ENCODE measurements at regions not wholly inside any gene's neighbourhood (a gene's known extent, or its start where the extent isn't known, plus 50 kb on each side); places are given as distances from the start of the nearest gene placed in this dataset.

GRCh38 chr5:3190433-3190832, 405.2 kb upstream of the IRX1 start:
- intact Hi-C loops (cut with DNase I): no loop called here
- no peak for DNase-seq (ENCODE audit: low spot score)
- Histone ChIP-seq H3K4me1 (replicated peaks) (no peaks in the 10 kb centered on the region), H3K27me3 (replicated peaks; ENCODE audit: insufficient read depth) (peaks cover 3% of the 10 kb centered on the region), H3K4me3 (no peak overlapping the region), H3K27ac (no peak overlapping the region), H3K36me3 (no peaks in the 10 kb centered on the region), H3K9me3 (no peaks in the 10 kb centered on the region)
- no peak for TF ChIP-seq POLR2AphosphoS5 (IDR thresholded peaks at IDR 0.05)
- no peak for TF ChIP-seq CTCF (IDR thresholded peaks at IDR 0.05)
- TF ChIP-seq POLR2A (IDR thresholded peaks at IDR 0.05): no peak
- WGBS: 43% methylated on average over 1 of the region's 1 CpG

- 71% methylated on average over 28 of the region's 28 CpGs for WGBS
- no peaks in the 10 kb centered on the region for H3K36me3 ChIP-seq
- H3K27me3 ChIP-seq (replicated peaks; ENCODE audit: insufficient read depth): no peaks in the 10 kb centered on the region
- no peak for TF ChIP-seq CTCF (IDR thresholded peaks at IDR 0.05)
- TF ChIP-seq POLR2AphosphoS5 (IDR thresholded peaks at IDR 0.05): no peak
- TF ChIP-seq POLR2A (IDR thresholded peaks at IDR 0.05): no peak
- no peak overlapping the region for H3K27ac ChIP-seq
- H3K4me3 ChIP-seq: no peak overlapping the region
- H3K9me3 ChIP-seq: no peaks in the 10 kb centered on the region
- intact Hi-C loops (cut with DNase I): no loop called here
- no peaks in the 10 kb centered on the region for H3K4me1 ChIP-seq (replicated peaks)
- no peak for DNase-seq (ENCODE audit: low spot score)
Observed at GRCh38 chr5:3187771-3188425, 407.7 kb upstream of the IRX1 start.

GRCh38 chr5:3186736-3187405, 408.8 kb upstream of the IRX1 start:
- Histone ChIP-seq H3K27me3 (replicated peaks; ENCODE audit: insufficient read depth) (no peaks in the 10 kb centered on the region), H3K9me3 (no peaks in the 10 kb centered on the region), H3K36me3 (no peaks in the 10 kb centered on the region), H3K4me3 (no peak overlapping the region), H3K27ac (no peak overlapping the region), H3K4me1 (replicated peaks) (no peaks in the 10 kb centered on the region)
- WGBS: 75% methylated on average over 12 of the region's 12 CpGs
- TF ChIP-seq POLR2AphosphoS5 (IDR thresholded peaks at IDR 0.05) (no peak), CTCF (IDR thresholded peaks at IDR 0.05) (no peak), POLR2A (IDR thresholded peaks at IDR 0.05) (no peak)
- DNase-seq (ENCODE audit: low spot score): no peak
- intact Hi-C loops (cut with DNase I): no loop called here

GRCh38 chr5:3186156-3186555, 409.5 kb upstream of the IRX1 start:
- Histone ChIP-seq H3K27me3 (replicated peaks; ENCODE audit: insufficient read depth) (no peaks in the 10 kb centered on the region), H3K4me3 (no peak overlapping the region), H3K27ac (no peak overlapping the region), H3K4me1 (replicated peaks) (no peaks in the 10 kb centered on the region), H3K36me3 (no peaks in the 10 kb centered on the region), H3K9me3 (no peaks in the 10 kb centered on the region)
- intact Hi-C loops (cut with DNase I): no loop called here
- no peak for DNase-seq (ENCODE audit: low spot score)
- 73% methylated on average over 7 of the region's 7 CpGs for WGBS
- TF ChIP-seq POLR2A (IDR thresholded peaks at IDR 0.05) (no peak), CTCF (IDR thresholded peaks at IDR 0.05) (no peak), POLR2AphosphoS5 (IDR thresholded peaks at IDR 0.05) (no peak)

GRCh38 chr5:3185488-3185887, 410.1 kb upstream of the IRX1 start:
- Histone ChIP-seq H3K9me3 (no peaks in the 10 kb centered on the region), H3K36me3 (no peaks in the 10 kb centered on the region), H3K27me3 (replicated peaks; ENCODE audit: insufficient read depth) (no peaks in the 10 kb centered on the region), H3K4me1 (replicated peaks) (no peaks in the 10 kb centered on the region), H3K27ac (no peak overlapping the region), H3K4me3 (no peak overlapping the region)
- DNase-seq (ENCODE audit: low spot score): no peak
- whole genome bisulfite sequencing: 62% methylated on average over 12 of the region's 12 CpGs
- no peak for TF ChIP-seq CTCF (IDR thresholded peaks at IDR 0.05)
- no peak for TF ChIP-seq POLR2AphosphoS5 (IDR thresholded peaks at IDR 0.05)
- TF ChIP-seq POLR2A (IDR thresholded peaks at IDR 0.05): no peak
- intact Hi-C loops (cut with DNase I): no loop called here
